GM20000 (cell line): ENCODE measurements at regions not wholly inside any gene's neighbourhood (a gene's known extent, or its start where the extent isn't known, plus 50 kb on each side); places are given as distances from the start of the nearest gene placed in this dataset.

ENCODE experiments used
- DNase-seq: peaks from one replicate; pipeline ENCODE4 v3.0.0; 2012; ENCODE audit warnings: low spot score
- CTCF ChIP-seq: IDR thresholded peaks from 2 replicates; pipeline ENCODE4 v1.5.1; 2012; ENCODE audit warnings: mild to moderate bottlenecking, control low read depth; ENCODE audit errors: extremely low read depth, missing control alignments

GRCh38 chr2:217286833-217287232 is 427.0 kb upstream of the TNP1 start:
- no peak for DNase-seq
- TF ChIP-seq CTCF = no peak

- no peak for TF ChIP-seq CTCF
- DNase-seq = no peak
These were observed 426.1 kb upstream of the TNP1 start for GRCh38 chr2:217285926-217286325.

- TF ChIP-seq CTCF = no peak
- DNase-seq = no peak
These were observed 423.6 kb upstream of the TNP1 start for GRCh38 chr2:217283460-217283859.

- no peak for TF ChIP-seq CTCF
- DNase-seq = no peak
These were observed 422.7 kb upstream of the TNP1 start for GRCh38 chr2:217282531-217282930.

GRCh38 chr2:217279556-217279955 is 419.7 kb upstream of the TNP1 start:
- no peak for TF ChIP-seq CTCF
- DNase-seq = no peak

- DNase-seq = no peak
- TF ChIP-seq CTCF = no peak
These were observed 419.3 kb upstream of the TNP1 start for GRCh38 chr2:217279140-217279539.

GRCh38 chr2:217277646-217278398 is 418.0 kb upstream of the TNP1 start:
- TF ChIP-seq CTCF = no peak
- DNase-seq = no peak
